ENCODE measurements at regions not wholly inside any gene's neighbourhood (a gene's known extent, or its start where the extent isn't known, plus 50 kb on each side); places are given as distances from the start of the nearest gene placed in this dataset.

DNA sequence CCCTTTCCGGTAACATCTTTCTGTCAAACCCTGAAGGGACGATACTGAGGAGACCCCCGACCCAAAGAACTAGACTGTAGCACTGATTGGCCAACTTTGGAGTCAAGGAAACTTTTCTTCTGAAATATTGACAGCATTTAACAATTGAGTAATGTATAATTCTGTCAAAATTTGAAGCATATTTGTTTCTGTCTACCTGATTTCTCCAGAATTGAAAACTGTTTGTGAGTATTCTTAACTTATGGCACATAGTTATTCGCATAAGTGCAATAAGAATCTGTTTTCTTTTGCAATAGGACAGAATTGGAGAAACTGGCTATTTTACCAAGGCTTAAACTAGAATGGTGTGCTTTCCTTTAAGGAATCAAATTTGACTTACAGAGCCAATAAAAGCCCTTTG lies 267.1 kb upstream of the FOXN3 start:
- no peak overlapping the region for H2AFZ ChIP-seq (ENCODE audit: low read length)
- no peaks in the 10 kb centered on the region for H3K79me2 ChIP-seq (ENCODE audit: insufficient read depth, low read length)
- TF ChIP-seq CTCF (IDR thresholded peaks at IDR 0.05; ENCODE audit: low read length), result no peak
- no peak for TF ChIP-seq EZH2 (IDR thresholded peaks at IDR 0.05; ENCODE audit: borderline replicate concordance, low read length)
- no peaks in the 10 kb centered on the region for H3K4me1 ChIP-seq (ENCODE audit: insufficient read depth, low read length, severe bottlenecking)
- no peak overlapping the region for H3K9ac ChIP-seq (ENCODE audit: low read length)
- H3K9me2 ChIP-seq (ENCODE audit: low read depth, low read length), result no peaks in the 10 kb centered on the region
- no peaks in the 10 kb centered on the region for H3F3A ChIP-seq (ENCODE audit: insufficient read depth, low read length)
- no peak overlapping the region for H3K4me2 ChIP-seq (ENCODE audit: low read length)
- no peak overlapping the region for H3K4me3 ChIP-seq (ENCODE audit: low read depth, low read length, poor library complexity, severe bottlenecking)
- no peaks in the 10 kb centered on the region for H4K20me1 ChIP-seq (ENCODE audit: insufficient read depth, low read length)
- no peaks in the 10 kb centered on the region for H3K9me3 ChIP-seq (ENCODE audit: low read length)
- H3K27me3 ChIP-seq (ENCODE audit: insufficient read depth, low read length), result no peaks in the 10 kb centered on the region
- no peak overlapping the region for H3K27ac ChIP-seq (ENCODE audit: low read depth, low read length, poor library complexity, severe bottlenecking)
- H3K36me3 ChIP-seq (ENCODE audit: insufficient read depth, low read length), result no peaks in the 10 kb centered on the region

GRCh38 chr14:89681086-89682018 lies 264.3 kb upstream of the FOXN3 start:
- H3K27ac ChIP-seq (ENCODE audit: low read depth, low read length, poor library complexity, severe bottlenecking), result no peak overlapping the region
- no peak overlapping the region for H3K9ac ChIP-seq (ENCODE audit: low read length)
- H4K20me1 ChIP-seq (ENCODE audit: insufficient read depth, low read length), result no peaks in the 10 kb centered on the region
- no peaks in the 10 kb centered on the region for H3K4me1 ChIP-seq (ENCODE audit: insufficient read depth, low read length, severe bottlenecking)
- H3K27me3 ChIP-seq (ENCODE audit: insufficient read depth, low read length), result no peaks in the 10 kb centered on the region
- H3K79me2 ChIP-seq (ENCODE audit: insufficient read depth, low read length), result no peaks in the 10 kb centered on the region
- no peaks in the 10 kb centered on the region for H3K9me2 ChIP-seq (ENCODE audit: low read depth, low read length)
- H3K4me2 ChIP-seq (ENCODE audit: low read length), result no peak overlapping the region
- H3F3A ChIP-seq (ENCODE audit: insufficient read depth, low read length), result no peaks in the 10 kb centered on the region
- TF ChIP-seq CTCF (IDR thresholded peaks at IDR 0.05; ENCODE audit: low read length) (no peak), EZH2 (IDR thresholded peaks at IDR 0.05; ENCODE audit: borderline replicate concordance, low read length) (no peak)
- H2AFZ ChIP-seq (ENCODE audit: low read length), result no peak overlapping the region
- H3K9me3 ChIP-seq (ENCODE audit: low read length), result no peaks in the 10 kb centered on the region
- no peaks in the 10 kb centered on the region for H3K36me3 ChIP-seq (ENCODE audit: insufficient read depth, low read length)
- no peak overlapping the region for H3K4me3 ChIP-seq (ENCODE audit: low read depth, low read length, poor library complexity, severe bottlenecking)

GRCh38 chr14:89680156-89680555 lies 263.1 kb upstream of the FOXN3 start:
- Histone ChIP-seq H3K27me3 (ENCODE audit: insufficient read depth, low read length) (no peaks in the 10 kb centered on the region), H3K79me2 (ENCODE audit: insufficient read depth, low read length) (no peaks in the 10 kb centered on the region), H3K4me3 (ENCODE audit: low read depth, low read length, poor library complexity, severe bottlenecking) (no peak overlapping the region), H3K9me3 (ENCODE audit: low read length) (no peaks in the 10 kb centered on the region), H3K9me2 (ENCODE audit: low read depth, low read length) (no peaks in the 10 kb centered on the region), H3K36me3 (ENCODE audit: insufficient read depth, low read length) (no peaks in the 10 kb centered on the region), H4K20me1 (ENCODE audit: insufficient read depth, low read length) (no peaks in the 10 kb centered on the region), H2AFZ (ENCODE audit: low read length) (no peak overlapping the region), H3K4me1 (ENCODE audit: insufficient read depth, low read length, severe bottlenecking) (no peaks in the 10 kb centered on the region), H3F3A (ENCODE audit: insufficient read depth, low read length) (no peaks in the 10 kb centered on the region), H3K9ac (ENCODE audit: low read length) (no peak overlapping the region), H3K4me2 (ENCODE audit: low read length) (no peak overlapping the region), H3K27ac (ENCODE audit: low read depth, low read length, poor library complexity, severe bottlenecking) (no peak overlapping the region)
- TF ChIP-seq CTCF (IDR thresholded peaks at IDR 0.05; ENCODE audit: low read length), result no peak
- TF ChIP-seq EZH2 (IDR thresholded peaks at IDR 0.05; ENCODE audit: borderline replicate concordance, low read length), result no peak

All from OCI-LY1 (cell line).